ENCODE measurements at regions not wholly inside any gene's neighbourhood (a gene's known extent, or its start where the extent isn't known, plus 50 kb on each side); places are given as distances from the start of the nearest gene placed in this dataset.

DNA sequence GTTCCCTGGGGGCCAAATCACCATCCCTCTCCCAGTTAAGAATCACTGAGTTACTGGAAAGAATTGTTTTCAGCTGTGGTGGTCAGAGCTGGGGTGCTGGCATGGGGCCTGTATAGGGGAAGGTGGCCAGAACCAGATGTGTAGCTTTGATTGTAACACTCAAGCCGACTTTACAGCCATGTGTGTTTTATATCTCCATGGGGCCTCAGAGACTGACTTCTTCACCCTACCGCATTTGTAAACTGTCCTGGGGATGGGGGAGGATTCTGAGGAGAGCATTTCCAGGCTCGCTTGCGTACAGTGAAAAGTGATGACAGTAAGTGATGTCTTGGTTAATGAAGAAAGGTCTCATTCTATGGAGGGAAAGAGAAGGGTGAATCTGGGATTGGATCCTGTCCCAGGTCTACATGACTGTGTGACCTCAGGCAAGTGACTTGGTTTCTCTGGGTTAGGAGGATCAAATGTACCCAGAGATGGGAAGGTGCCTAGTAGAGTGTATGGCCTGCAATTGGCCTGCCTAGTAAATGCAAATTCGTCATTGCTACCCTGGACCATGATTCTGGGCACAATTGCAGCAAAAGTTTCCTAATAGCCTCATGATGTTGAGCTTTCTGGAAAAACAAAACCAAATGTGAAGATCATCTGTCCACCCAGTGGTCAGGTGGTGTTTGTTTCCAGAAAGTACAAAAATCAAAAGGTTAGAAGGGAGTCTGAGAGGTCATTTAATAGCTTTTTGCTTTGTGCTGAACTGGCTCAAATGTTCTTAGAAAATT lies 49.7 kb upstream of the RCC2 start:
- peak; percentile 10 for DNase-seq (ENCODE audit: low read depth, low spot score)
- in situ Hi-C loops (cut with HindIII; ENCODE audit: low sequenced_read_pairs): no loop called here
- no peak for TF ChIP-seq CTCF (IDR thresholded peaks at IDR 0.05; ENCODE audit: low read depth, low read length)
- no peak overlapping the region for H3K4me3 ChIP-seq (ENCODE audit: low read depth, low read length)

Data from astrocyte of the spinal cord (primary cell).